Breast epithelium (tissue), 3 donors: ENCODE measurements at regions not wholly inside any gene's neighbourhood (a gene's known extent, or its start where the extent isn't known, plus 50 kb on each side); places are given as distances from the start of the nearest gene placed in this dataset.

Experiments used
- CTCF ChIP-seq, 3 donors: fragments of 450-650 bp; IDR thresholded peaks; one replicate each; pipeline ENCODE4 v1.5.1; 2016 to 2017; ENCODE audit warnings: antibody characterized with exemption in 3 of 3, mild to moderate bottlenecking in 3 of 3, moderate library complexity in 3 of 3
- POLR2A ChIP-seq: fragments of 450-650 bp; IDR thresholded peaks from one replicate; pipeline ENCODE4 v1.6.1; 2016; ENCODE audit warnings: antibody characterized with exemption, mild to moderate bottlenecking, moderate library complexity

GRCh38 chr2:67982956-67983355, 79.8 kb downstream of the C1D start:
- no peak for TF ChIP-seq POLR2A
- no peak for TF ChIP-seq CTCF (IDR thresholded peaks at IDR 0.05)
